GM21786 (cell line): ENCODE measurements at regions not wholly inside any gene's neighbourhood (a gene's known extent, or its start where the extent isn't known, plus 50 kb on each side); places are given as distances from the start of the nearest gene placed in this dataset.

Source experiments
- ATAC-seq: cut with Tn5 transposase; IDR thresholded peaks from one replicate; pipeline ENCODE4 v1.9.1; 2021; ENCODE audit not compliant: unreplicated experiment

DNA sequence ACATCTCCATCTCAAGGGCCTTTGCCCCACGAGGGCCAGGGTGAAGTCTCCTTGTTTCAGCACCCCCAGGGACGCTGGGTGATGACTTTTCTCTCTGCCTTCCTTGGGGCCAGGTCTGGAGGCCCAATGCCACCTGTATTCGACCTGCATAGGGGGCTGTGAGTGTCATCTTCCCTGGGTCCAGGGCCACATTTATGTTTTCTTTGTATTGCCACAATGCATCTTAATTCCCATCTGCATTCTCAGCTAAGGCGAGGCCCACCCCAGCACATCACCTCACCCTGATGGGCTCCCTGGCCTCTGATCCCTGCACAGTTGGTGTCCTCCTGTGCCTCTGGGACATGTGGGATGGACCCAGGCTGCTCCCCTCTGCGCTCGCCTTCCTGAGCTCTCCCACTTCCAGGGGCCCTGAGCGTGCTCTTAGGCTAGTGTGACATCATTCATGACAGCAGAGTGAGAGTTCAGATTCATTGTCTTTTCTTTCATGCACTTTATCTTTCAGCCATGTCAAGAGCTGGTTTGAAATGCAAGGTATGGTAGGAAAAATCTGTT, 122.0 kb upstream of the COPS8 start:
- ATAC-seq: no peak

DNA sequence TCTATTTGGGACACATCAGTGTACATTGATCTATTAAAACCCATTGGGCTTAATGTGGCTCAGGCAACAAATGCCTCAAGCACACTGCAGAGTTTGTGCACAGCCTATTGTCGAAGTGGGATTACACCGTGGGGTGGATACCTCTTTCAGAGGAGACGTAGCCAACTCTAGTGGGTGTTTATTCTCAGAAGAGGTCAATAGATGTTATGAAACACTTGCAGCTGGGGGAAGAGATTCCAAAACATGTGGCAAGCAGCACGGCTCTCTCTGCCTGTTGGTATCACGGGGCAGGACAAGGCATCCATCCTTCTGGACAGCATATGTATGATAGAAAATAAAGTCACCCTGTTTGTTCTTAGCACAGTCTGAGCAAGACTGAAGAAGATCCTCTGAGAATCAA, 121.4 kb upstream of the COPS8 start:
- ATAC-seq: no peak

DNA sequence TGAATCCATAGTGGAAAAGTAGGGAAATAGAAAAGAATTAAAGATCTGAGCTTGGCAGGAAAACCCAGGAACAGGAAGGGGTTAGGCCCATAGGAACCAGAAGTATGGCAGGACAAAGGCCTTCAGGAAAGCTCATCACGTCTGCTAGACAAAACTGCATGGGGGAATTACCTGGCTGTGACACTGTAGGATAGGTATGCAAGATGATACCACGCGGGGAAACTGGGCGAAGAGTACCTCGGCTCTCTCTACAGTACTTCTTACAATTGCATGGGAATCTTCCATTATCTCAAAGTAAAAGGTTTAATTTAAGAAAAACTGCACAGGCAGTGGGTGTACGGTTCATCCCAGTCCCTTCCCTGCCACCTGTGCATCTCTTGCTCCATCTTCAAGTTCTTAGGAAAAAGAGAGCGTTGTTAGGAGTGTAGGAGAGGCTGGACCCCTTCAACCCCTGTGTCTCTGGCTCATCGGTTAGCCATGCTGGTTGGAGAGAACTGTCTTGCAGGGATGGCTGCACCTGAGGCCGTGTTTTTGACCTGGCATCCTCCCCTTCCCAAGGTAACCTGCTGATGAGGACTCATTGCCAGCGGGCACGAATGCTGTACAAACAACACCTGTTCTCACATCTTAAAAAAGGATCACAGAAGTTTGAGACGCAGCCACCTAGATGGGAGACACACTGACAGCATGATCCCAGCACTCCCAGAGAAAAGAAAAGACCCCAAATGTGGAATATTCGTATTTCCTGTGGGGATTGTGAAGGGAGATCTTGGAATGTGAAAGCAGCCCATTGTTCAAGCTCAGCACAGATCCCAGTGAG, 120.5 kb upstream of the COPS8 start:
- ATAC-seq: no peak

DNA sequence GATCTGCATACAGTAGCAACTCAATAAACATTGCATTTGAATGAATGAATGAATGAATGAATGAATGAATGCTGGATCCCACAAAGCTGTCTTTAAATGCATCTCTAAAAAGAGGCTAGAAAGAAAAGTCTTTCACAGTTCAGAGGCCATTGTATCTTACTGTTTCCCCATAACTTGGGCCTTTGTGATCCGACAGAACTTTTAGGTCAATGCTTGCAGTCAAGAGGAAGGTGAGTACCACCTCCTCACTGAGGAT, 119.9 kb upstream of the COPS8 start:
- no peak for ATAC-seq

DNA sequence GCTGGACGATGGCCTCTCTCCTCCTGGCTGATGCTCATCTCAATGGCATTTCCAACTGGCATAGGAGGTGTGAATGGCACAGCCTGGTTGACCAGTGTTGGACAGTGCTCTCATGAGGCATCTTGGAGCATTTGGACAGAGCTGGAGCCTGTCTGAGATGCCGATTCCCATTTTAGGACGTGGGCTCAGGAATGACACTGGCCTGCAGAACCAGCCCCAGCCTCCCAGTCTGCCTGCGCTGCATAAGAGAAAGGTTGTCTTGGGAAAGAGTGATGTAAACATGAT, 118.2 kb upstream of the COPS8 start:
- ATAC-seq: no peak

DNA sequence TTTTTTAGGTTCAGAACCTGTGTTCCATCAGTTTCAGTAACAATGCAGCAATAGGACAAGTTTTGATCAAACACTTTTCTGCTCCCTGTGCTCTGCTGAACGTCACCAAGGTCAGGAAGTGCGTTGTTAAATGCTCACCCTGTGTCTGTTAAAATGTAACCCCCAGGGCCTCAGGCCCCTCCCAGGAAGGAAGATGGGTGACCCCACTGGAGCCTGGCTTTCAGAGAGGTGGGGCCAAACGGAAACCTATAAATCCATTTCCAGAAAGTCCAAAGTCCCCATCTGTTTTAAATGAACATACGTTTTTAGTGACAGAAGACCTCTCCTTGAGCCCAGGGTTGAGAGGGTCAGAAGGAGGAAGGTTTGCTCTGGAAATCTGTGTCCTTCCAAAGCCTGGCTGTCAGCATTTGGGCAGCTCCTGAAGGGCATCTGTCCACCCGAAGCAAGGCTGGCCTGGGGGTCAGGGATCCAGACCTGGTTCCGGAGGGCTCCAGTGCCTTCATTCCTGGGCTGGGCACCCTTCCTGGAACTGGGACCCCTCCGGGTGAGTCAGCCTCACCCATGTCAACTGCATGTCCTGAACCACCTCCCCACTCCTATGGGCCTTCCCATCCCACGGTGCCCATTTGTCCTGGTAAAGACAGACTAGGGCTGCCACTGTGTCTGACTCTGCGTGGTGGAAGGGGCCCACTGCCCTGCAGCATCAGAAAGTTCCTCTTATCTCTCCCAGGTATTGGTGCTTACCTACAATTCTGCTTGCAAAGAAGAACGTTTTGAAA, 117.4 kb upstream of the COPS8 start:
- ATAC-seq: peak; percentile 69

DNA sequence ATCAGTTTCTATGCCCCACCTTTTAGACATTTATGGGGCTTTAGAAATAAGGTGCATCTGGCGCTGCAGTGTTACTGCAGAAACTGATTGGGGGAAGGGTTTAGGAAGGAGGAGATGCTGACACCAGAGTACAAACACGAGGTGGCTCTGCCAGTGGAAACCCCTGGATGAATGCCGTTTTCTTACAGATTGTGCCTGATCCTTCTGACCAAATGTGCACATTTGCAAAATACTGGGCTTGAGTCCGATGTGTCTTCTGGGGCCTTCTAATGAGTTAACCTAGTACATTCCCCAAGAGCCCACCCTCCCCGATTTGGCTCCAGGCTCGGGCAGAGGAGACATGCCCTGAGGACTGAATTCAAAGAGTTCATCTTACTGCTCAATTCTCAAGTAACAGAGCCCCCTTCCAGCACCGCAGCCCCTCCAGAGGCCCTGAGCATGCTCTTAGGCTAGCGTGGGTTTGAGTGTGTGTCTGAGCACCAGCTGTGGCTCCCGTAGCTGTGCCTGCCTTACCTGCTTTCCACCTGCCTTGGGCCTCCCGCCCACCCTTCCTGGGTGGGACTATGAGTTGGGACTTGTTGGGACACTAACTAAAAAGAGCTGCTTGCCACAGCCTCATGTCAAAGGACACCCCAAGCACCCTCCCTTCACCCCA, 116.7 kb upstream of the COPS8 start:
- ATAC-seq: no peak

DNA sequence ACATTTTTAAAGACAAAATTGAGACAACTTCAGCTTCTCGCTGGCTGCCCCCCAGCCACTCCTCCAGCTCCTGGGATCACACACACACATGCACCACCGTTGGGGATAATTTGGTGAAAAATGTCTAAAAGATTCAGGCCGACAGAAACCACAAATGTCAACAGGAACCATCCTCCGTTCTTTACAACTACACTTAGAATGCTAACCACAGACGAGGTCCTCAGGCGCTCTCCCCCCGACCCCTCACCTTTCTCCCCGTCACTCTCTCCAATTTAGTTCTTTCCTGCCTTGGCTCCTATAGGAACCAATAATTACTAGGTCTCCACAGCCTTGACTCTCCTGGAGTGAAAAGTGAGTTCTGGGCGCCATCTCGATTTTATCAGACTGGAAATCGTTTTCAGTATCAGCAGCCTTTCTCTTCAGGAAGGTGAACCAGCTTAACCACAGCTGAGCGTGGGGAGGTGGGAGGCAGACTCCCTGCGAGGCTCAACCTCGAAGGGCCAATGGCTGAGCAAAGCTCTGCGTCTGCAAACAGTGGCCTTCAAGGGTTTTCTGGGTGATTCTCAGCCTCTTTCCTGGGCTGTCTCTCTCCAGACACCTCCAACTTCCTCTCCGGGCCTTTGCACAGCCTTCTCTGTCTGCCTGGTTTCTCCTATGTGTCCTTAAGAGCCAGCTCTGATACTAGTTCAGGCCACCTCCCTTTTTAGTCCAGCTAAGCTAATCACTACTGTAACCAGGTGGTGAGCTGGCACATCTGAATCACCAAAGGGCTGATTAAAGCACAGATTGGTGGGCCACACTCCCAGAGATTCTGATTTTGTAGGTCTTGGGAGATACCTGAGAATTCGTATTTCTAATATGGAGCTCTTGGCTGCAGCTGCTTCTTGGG, 115.7 kb upstream of the COPS8 start:
- ATAC-seq: no peak

DNA sequence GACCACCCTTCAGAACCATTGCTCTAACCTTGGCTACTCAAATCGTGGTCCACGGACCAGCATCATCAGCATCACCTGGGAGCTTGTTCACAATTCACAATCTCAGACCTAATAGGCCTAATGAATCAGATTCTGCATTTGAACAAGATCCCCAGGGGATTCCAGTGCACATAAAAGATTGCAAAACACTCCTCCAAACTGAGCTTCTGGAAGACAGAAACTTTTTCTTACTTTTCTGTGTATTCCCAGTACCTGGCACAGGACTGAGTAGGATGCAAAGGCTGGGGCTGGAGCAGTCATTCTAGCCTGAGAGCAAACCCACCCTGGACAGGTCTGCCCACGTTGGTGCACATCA, 115.1 kb upstream of the COPS8 start:
- no peak for ATAC-seq

DNA sequence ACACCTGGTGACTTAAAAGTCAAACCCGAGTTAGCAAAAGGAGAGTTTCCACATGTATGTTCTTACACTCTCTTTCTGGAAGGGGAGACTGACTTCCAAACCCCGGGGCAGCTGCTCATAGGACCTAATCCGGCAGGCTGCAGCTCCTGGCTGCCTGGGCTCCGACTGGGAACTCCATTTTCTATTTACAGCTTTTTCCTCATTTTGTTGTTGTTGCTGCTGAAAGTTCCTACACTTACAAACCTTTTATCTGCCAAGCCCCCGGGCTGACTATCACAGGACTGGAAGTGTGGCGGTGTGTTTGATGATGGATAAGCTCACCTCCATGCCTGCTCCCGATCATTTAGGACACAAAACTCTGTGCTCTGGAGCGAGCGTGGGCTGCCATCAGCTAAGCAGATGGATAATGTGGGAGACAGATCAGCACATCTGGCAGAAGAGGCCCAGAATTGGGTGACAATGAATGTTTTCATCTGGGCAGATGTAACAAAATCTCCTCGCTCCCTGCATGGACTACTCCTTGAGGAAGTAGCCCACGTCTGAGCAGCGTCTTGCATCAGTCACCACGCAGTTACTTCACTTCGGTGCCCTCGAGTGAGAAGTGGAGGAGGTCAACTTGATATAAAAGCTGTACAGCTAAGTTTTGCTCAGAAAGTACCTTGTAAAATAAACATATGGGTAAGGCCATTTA, 114.4 kb upstream of the COPS8 start:
- no peak for ATAC-seq

DNA sequence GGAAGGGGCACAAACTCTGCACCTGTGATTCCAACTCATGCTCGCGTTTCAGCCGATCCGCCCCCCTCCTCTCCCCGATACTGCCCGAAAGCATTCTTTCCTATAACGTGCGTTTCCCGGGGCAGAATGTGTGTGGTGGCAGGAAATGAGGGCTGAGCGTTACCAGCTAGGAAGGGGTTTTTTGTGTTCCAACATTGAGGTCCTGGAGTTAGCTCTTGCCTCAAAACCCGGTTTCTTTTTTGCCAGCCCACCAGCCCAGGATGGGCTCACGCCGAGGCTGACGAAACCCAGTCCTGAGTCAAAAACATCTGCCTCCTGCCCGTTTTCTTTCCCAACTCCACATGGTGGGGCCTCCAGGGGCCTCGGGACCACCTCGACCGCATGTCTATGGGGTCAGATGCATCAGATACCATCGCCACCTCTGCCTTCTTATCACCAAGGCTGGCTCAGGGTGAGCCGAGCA, 113.7 kb upstream of the COPS8 start:
- ATAC-seq: no peak

DNA sequence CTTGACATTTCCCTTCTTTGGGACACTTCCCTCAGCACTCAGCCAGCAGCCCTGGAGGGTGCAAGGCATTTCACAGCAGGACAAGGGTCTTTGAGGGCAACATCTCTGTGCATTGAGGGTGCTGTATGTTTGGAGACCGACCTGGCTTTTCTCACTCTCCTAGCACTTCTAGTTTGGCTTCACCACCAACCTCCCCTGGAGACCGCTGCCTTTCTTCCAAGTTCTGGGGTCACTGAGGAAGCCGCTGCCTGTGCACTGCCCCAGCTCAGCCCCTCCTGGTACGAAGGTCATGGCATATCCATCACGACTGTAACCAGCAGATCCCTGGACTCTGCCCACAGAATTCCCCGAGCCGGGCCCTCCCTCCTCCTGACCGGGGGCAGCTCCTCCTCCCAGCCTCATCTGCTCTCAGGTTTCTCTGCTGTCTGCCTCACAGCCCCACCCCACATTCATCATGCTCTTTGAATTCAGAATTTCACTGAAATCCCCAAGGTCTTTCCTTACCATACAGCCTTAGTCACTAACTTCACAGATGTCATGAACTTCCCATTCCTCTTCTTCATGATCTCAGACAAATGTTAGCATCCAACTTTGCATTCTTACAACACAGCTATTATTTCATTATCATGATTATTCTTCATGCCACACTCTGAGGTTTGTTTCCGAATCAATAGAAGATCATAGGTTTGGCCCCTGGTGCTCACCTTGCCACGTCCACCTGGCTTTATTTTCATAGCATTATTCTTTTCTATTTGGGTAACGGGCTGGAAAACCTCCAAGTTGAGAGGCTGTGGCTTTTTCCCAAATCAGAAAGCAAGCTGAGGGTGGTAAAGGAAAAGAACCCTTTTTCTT, 113.0 kb upstream of the COPS8 start:
- ATAC-seq: no peak

DNA sequence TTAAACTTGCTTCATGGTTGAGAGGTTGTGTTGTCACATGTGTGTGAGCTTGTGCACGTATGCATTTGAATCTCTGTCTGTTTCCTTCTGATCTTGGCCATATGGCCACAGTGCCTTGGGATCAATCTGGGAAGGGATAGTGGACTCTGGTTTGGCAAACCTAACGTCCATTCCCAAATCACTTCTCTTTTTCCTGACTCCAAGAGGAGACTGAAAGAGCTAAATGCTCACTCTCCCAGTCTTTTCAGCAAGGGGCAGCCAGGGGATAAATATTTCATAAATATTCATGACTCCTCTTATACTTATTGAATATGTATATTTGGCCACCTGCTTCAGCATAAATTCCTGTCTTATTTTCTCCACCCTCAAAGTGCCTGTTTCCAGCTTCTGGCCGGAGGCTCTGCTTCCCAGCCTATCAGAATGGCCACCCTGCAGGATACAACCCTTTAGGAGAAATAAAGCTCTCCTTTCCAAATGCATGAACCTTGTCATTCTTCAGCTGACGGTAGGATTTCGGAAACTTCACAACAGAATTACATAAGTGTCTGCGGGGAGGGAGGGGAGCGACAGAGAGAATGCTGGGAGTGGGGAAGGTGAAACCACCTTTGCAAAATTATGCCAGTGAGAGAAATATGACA, 112.2 kb upstream of the COPS8 start:
- no peak for ATAC-seq

DNA sequence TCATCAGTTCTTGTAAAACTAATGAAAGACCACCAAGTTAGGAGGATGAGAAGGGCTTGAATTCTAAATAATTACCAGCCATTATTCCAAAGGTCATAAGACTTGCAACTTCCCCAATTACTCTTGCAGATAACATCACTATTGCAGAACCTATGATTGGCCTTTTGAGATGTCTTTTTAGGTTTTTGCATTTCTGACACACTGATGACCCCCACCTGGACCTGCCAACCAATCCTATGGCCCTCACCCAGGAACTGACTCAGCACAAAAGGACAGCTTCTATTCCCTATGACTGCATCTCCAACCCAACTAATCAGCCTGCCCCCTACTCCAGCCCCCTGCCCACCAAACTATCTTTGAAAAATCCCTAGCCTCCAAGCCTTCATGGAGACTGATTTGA, 111.5 kb upstream of the COPS8 start:
- no peak for ATAC-seq

DNA sequence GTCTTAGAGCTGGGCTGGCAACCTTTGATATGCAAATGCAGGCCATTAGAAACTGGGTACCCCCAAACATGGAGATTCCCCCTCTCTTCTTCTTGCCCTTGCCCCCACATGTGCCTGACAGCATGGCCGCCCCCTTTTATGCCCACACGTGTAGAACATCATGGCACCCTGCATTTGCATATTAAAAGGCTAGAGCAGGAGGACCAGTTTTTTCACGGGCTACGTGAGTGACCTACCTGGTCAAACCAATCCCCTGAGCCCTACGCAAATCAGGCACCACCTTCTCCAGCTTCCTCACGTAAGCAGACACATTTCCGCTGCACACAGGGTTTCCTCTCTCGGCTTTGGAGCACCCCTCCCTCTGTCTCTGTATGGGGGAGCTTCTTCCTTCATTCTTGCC, 110.9 kb upstream of the COPS8 start:
- no peak for ATAC-seq

DNA sequence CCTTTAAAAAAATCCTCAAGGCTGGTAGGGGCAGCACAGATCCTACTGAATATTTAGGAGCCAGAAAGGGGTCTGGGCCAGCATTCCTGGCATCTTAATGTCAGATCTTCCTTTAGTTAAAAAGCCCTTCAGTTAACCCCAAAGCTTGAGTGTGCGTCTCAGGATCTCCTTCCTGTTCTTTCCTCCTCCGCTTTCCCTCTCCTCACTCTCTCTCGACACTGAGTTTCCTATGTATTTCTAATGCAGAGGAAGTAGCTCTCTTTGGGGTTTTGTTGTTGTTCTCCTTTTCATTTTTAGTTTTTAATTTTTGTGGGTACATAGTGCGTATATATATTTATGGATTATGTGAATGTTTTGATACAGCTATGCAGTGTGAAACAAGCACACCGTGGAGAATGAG, 109.9 kb upstream of the COPS8 start:
- no peak for ATAC-seq

DNA sequence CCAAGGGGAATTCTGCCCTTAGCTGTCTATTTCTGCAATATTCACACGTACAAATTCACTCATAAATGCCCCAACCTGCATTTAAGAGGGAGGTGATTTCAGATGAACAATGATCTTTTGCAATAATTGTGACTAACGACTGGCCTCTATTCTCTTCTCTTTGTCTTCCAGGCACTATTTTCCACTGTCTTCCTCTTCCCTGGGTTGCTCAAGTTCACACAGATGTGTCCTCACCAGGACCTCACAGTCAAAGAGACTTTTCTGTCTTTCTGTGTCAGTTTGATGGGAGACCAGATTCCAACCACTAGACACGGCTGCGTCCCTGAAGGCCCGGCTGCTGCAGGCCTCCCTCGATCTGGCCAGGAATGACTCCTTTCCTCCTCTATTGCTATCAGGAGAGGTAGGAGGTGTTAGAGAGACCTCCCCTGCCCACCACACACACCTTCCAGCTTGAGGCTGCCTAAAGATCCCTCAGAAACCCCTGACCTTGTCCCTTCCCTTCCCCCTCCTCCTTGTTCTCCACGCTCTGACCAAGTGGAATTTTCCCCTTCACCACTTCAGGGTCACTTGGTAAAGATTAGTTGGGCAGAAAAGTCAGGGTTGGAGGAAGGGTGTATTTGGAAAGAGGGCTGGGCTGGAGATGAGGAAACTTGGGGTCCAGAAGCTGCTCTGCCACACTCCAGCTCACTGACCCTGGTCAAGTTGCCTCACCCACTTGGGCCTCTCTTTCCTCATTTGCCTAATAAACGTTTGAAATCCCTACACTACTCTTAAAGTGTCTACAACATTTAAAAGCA, 109.2 kb upstream of the COPS8 start:
- ATAC-seq: no peak

DNA sequence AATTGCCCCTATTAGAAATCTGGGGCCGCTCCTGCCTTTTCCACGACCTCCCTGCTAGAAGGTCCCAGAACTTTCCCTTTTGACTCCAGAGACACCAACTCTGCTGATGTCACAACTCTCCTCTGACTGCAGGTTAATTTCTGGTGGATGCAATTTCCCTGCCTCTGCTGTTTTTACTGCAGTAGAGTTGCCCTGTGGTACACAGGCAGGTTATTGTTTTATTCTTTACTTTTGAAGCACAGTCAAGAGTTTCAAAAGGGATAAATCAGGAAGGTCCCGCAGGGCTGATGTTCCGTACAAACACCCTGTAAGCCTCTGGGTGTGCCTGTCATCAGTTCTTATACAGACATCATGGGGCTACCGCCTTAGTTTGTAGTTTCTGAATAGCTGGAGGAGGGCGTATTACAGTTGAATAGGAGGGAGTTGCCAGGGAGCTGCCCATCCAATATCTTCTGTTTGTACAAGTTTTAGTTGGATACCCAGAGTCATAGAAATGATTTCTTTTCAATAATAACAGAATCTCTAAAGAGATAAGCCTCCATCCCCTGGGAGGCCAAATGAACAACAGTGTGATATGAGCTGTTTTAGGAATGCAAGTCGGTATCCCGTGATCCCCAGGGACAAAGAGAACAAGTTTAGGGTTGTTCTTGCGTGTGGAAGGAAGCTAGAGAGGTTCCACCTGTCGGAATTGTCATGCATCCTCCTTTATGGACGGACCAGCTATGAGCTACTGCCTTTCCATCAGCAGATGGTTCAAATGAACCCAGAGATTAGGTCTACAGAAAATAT, 108.4 kb upstream of the COPS8 start:
- no peak for ATAC-seq
